IgD-negative memory B cell (primary cell): ENCODE measurements at regions not wholly inside any gene's neighbourhood (a gene's known extent, or its start where the extent isn't known, plus 50 kb on each side); places are given as distances from the start of the nearest gene placed in this dataset.

Experiments used
- H3K27ac Mint-ChIP-seq, 3 donors: one replicate each; pipeline ENCODE4 v1.8.0; 2020 to 2022; ENCODE audit warnings: mild to moderate bottlenecking in 3 of 3, mixed read lengths in 3 of 3, moderate library complexity in 1 of 3
- H3K27me3 Mint-ChIP-seq: one replicate; pipeline ENCODE4 v1.8.0; 2021; ENCODE audit warnings: mixed read lengths
- H3K36me3 Mint-ChIP-seq: one replicate; pipeline ENCODE4 v1.8.0; 2020; ENCODE audit warnings: mild to moderate bottlenecking, mixed read lengths
- H3K4me1 Mint-ChIP-seq, 3 donors: one replicate each; pipeline ENCODE4 v1.8.0; 2020 to 2022; ENCODE audit warnings: mixed read lengths in 3 of 3, mild to moderate bottlenecking in 1 of 3
- H3K4me3 Mint-ChIP-seq, 4 donors: one replicate each; pipeline ENCODE4 v1.8.0; 2020 to 2022; ENCODE audit warnings: mild to moderate bottlenecking in 4 of 4, mixed read lengths in 4 of 4, moderate library complexity in 3 of 4
- H3K9me3 Mint-ChIP-seq, 3 donors: one replicate each; pipeline ENCODE4 v1.8.0; 2020 to 2021; ENCODE audit warnings: mixed read lengths in 3 of 3, mild to moderate bottlenecking in 1 of 3

DNA sequence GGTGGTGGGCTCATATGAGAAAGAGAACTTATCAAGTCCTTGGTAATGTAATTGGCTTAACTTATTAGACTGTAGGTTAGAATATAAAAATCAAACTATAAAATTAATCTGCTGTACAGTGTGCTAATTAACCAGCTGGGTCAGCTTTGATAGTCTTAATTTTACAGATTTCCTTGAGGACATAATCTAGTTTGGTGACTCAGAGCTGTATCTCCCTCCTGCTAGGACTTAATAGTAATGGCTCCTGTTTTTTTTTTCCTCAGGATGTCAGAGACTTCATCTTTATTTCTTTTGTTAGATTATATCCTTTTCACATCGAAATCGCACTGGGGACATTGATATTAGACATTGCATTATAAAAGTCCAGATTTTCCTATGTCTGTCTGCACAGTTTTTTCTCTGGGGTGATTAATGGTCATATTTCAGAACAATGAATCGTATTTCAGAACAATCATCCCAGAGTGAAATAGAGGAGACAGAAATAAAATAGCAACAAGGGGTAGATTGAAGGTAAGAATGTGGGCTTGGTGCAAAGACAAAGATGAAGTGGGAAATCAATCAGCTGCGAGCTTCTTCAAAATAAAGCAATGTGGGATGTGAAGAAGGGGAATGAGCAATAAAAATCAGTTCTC lies 346.4 kb upstream of the RIOK2 start:
- H3K9me3 Mint-ChIP-seq = no peaks in the 10 kb centered on the region
- H3K36me3 Mint-ChIP-seq = no peaks in the 10 kb centered on the region
- H3K4me1 Mint-ChIP-seq = peaks cover 0 to 2% (median 0%) of the 10 kb centered on the region in 3 donors
- no peak overlapping the region for H3K4me3 Mint-ChIP-seq
- H3K27ac Mint-ChIP-seq = no peak overlapping the region
- no peaks in the 10 kb centered on the region for H3K27me3 Mint-ChIP-seq

DNA sequence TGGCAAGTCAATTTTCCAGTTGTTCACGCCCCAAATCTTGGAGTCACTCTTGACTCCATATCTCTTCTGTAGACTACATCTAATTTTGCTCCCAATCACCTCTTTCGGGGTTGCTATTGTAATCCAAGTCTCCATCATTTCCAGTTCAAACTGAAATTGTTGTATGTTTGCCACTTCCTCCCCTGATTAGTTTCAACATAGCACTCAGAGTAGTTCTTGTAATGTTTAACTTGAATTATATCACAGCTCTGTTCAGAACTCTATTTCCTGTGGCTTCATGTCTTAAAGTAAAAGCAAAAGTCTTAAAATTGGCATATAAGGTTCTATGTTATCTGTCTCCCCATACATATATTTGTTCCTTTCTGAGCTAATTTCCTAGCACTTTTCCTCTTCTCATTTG lies 348.5 kb upstream of the RIOK2 start:
- Mint-ChIP-seq H3K9me3 (no peaks in the 10 kb centered on the region), H3K36me3 (no peaks in the 10 kb centered on the region), H3K27ac (no peak overlapping the region), H3K4me3 (no peak overlapping the region), H3K27me3 (no peaks in the 10 kb centered on the region), H3K4me1 (peaks cover 0 to 2% (median 0%) of the 10 kb centered on the region in 3 donors)

DNA sequence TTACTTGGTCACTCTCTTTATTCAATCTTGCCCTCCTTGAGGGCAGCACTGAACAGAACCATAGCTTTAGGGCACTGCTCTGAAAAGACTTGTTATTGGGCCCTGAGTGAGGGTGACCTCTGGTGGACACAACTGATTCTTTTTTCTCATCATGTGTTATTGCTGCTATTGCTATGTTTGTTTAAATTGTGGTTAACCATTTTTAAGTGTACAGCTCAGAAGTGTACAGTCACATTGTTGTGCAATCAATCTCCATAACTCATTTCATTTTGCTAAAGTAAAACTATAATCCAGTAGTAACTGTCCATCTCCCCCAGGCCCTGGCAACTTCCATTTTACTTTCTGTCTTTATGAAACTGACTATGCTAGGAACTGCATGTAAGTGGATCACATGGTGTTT lies 351.1 kb upstream of the RIOK2 start:
- no peak overlapping the region for H3K4me3 Mint-ChIP-seq
- H3K27ac Mint-ChIP-seq = no peak overlapping the region
- H3K36me3 Mint-ChIP-seq = no peaks in the 10 kb centered on the region
- H3K4me1 Mint-ChIP-seq = peaks cover 0 to 2% (median 0%) of the 10 kb centered on the region in 3 donors
- H3K9me3 Mint-ChIP-seq = no peaks in the 10 kb centered on the region
- H3K27me3 Mint-ChIP-seq = no peaks in the 10 kb centered on the region

DNA sequence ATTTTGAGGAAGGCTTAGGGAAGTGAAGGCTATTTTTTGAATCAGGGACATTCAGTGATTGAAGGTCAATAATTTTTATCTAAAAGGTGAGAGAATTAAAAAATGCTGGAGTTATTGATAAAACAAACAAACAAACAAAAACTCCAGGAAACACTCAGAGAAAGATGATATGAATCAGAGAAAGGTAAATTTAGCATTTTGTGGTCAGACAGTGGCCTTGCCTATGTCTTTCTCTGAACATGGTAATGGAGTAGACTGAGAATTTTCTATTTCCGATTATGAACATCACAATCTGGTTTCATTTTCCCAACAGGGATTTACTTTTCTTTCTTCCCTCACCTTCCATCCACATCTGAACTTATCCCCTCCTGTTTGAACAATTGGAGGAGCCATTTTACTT lies 353.6 kb upstream of the RIOK2 start:
- Mint-ChIP-seq H3K4me1 (no peaks in the 10 kb centered on the region), H3K4me3 (no peak overlapping the region), H3K9me3 (no peaks in the 10 kb centered on the region), H3K27me3 (peaks cover 1% of the 10 kb centered on the region), H3K36me3 (no peaks in the 10 kb centered on the region), H3K27ac (no peak overlapping the region)

DNA sequence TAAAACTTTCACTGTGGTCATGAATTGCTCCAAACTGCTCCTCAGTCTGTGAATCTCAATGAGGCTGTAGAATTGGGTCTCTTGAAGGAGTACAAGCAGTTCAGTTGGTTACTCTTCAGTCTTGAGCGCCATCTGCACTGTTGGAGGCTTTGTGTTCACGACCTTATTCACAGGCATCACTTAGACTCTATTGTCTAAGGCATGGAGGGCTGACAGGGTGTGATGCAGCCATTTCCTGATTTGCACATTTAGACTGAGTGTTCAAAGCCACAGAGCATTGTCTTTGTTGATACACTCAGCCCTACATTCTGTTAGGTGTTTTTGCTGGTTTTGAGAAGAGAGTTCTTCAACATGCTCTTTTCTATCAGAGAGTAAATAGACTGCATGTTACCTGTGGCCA lies 355.9 kb upstream of the RIOK2 start:
- Mint-ChIP-seq H3K4me3 (no peak overlapping the region), H3K9me3 (no peaks in the 10 kb centered on the region), H3K27me3 (peaks cover 1% of the 10 kb centered on the region), H3K27ac (no peak overlapping the region), H3K4me1 (no peaks in the 10 kb centered on the region), H3K36me3 (no peaks in the 10 kb centered on the region)

DNA sequence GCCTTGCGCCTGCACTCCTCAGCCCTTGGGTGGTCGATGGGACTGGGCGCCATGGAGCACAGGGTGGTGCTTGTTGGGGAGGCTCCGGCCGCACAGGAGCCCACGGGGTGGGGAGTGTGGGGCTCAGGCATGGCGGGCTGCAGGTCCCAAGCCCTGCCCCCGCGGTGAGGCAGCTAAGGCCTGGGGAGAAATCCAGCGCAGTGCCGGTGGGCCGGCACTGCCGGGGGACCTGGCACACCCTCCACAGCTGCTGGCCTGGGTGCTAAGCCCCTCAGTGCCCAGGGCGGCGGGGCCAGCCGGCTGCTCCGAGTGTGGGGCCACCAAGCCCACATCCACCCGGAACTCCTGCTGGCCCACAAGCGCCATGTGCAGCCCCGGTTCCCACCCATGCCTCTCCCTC lies 358.8 kb upstream of the RIOK2 start:
- Mint-ChIP-seq H3K27me3 (peaks cover 1% of the 10 kb centered on the region), H3K9me3 (no peaks in the 10 kb centered on the region), H3K36me3 (no peaks in the 10 kb centered on the region), H3K4me3 (no peak overlapping the region), H3K27ac (no peak overlapping the region), H3K4me1 (peaks cover 0 to 3% (median 2%) of the 10 kb centered on the region in 3 donors)

DNA sequence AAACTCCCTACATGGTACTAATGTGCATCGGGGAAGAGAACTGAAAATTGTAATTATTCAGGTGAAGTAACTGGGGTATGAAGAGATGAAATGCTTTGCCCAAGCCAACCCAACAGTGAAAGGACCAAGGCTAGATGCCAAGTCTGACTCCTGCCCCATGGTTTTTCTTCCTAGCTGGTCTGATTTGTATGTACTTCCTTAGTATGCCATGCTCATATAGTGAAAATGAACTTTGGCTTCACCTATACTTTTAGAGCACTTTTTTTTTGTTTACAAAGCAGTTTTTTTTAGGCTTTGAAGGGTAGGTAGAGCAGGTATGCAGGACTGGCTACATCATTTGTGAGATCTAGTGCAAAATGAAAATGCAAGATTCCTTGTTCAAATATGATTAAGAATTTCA lies 359.4 kb upstream of the RIOK2 start:
- no peak overlapping the region for H3K27ac Mint-ChIP-seq
- H3K4me3 Mint-ChIP-seq = no peak overlapping the region
- peaks cover 0 to 3% (median 3%) of the 10 kb centered on the region in 3 donors for H3K4me1 Mint-ChIP-seq
- no peaks in the 10 kb centered on the region for H3K36me3 Mint-ChIP-seq
- no peaks in the 10 kb centered on the region for H3K9me3 Mint-ChIP-seq
- H3K27me3 Mint-ChIP-seq = peaks cover 1% of the 10 kb centered on the region

DNA sequence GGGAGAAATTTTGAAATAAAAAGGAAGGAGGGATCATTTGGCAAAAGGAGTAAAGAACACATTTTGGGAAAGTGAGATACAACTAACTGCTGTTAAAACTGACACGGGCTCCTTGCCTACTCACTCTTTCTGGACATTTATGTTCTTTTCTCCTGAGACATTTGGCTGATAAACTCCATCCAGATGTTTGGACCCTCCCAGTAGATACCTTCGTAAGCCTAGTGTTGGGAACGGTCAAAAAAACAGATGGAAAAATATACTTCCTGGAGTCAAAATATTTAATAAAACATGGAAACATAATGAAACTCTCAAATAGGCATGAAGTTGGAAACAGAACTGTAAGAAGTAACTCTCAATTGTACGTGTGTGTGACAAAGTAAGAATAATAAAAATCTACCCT lies 360.1 kb upstream of the RIOK2 start:
- H3K27me3 Mint-ChIP-seq = peaks cover 1% of the 10 kb centered on the region
- H3K36me3 Mint-ChIP-seq = no peaks in the 10 kb centered on the region
- no peaks in the 10 kb centered on the region for H3K9me3 Mint-ChIP-seq
- H3K4me3 Mint-ChIP-seq = no peak overlapping the region
- peaks cover 0 to 7% (median 3%) of the 10 kb centered on the region in 3 donors for H3K4me1 Mint-ChIP-seq
- H3K27ac Mint-ChIP-seq = no peak overlapping the region

DNA sequence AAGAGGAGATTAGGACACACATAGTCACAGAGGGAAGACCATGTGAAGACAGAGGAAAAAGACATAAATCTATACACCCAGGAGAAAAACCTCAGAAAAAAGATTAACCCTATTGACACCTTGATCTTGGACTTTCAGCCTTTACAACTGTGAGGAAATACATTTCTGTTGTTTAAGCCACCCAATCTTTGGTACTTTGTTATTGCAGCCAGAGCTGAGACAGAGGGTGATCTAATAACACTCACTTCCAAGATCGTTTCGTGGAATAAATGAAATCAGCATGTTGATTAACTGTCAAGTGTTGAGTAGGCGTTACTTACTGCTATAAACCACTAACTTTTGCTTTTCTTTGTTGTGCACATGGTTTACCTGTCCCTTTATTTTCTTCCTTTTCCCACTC lies 361.2 kb upstream of the RIOK2 start:
- no peak overlapping the region for H3K27ac Mint-ChIP-seq
- peaks cover 1% of the 10 kb centered on the region for H3K27me3 Mint-ChIP-seq
- H3K36me3 Mint-ChIP-seq = no peaks in the 10 kb centered on the region
- peaks cover 0 to 11% (median 10%) of the 10 kb centered on the region in 3 donors for H3K4me1 Mint-ChIP-seq
- no peak overlapping the region for H3K4me3 Mint-ChIP-seq
- no peaks in the 10 kb centered on the region for H3K9me3 Mint-ChIP-seq

DNA sequence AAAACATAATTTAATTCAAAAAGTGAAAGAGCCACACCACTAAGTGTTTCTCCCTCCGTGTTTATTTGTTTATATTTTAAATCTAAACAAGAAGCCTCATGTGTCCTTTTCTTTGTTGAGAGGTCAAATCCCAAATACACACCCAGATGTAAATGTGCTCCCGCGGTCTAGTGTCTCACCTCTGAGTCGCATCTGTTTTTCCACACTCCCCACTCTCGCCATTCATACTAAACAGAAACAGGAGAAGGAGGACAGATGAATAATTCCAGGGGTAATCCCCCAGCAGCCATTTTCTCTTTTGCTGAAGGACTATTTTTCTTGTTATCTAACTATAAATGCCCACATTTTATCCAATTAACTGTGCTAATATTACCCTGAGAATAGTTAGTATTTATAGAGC lies 361.6 kb upstream of the RIOK2 start:
- no peaks in the 10 kb centered on the region for H3K9me3 Mint-ChIP-seq
- no peak overlapping the region for H3K4me3 Mint-ChIP-seq
- H3K4me1 Mint-ChIP-seq = peaks cover 0 to 11% (median 10%) of the 10 kb centered on the region in 3 donors
- H3K27ac Mint-ChIP-seq = no peak overlapping the region
- no peaks in the 10 kb centered on the region for H3K36me3 Mint-ChIP-seq
- H3K27me3 Mint-ChIP-seq = peaks cover 1% of the 10 kb centered on the region

DNA sequence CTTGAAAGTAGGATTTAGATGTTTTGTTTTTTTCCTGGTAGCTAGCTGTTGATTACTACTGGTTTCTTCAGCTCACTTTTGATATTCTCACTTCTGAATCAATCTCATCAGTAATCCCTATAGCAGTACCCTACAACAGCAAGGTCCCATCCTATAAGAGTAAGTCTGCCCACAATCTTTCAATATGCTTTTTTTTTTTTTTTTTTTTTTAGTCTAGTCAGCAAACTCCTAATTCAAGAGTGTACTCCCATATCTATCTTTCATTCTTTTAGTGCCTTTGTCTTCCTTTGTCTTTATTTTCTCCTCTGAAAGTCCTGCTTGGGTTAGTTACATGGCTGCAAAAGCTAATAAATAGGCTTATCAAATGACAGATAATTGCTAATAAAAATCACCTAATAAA lies 362.4 kb upstream of the RIOK2 start:
- Mint-ChIP-seq H3K27ac (no peak overlapping the region), H3K9me3 (no peaks in the 10 kb centered on the region), H3K27me3 (peaks cover under 1% of the 10 kb centered on the region)

DNA sequence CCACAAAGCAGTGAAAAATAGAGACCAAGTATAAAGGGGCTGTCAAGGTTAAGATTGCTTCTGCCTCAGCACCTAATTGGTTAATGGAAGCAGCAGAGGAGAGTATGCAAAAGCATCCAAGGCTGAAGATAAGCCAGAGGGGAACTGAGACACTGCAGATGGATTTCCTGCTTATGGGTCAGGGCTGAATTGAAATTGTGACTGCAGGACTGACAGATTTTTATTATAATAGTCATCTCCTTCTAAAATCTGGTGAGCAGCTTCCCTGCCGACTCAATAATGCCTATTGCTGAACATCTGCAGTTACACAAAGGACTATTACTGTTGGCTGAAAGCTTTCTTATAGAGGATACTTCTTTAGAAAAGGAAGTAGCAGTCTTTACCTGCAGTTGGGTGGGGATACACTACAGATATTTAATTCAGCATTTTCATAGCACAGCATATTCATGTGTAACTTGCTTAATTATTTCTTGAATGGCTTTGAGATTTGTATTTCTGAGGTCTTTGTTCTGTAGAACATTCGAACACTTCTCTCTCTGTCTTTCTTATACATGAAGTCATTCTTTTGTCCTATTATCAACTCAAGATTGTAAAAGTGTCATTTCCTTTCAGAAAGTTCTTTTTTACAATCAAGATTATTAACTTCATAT lies 363.0 kb upstream of the RIOK2 start:
- Mint-ChIP-seq H3K27me3 (no peaks in the 10 kb centered on the region), H3K27ac (no peak overlapping the region), H3K36me3 (no peaks in the 10 kb centered on the region), H3K9me3 (no peaks in the 10 kb centered on the region), H3K4me3 (no peak overlapping the region), H3K4me1 (peaks cover 0 to 11% (median 10%) of the 10 kb centered on the region in 3 donors)

More for the DNA sequence above, 362.4 kb upstream of the RIOK2 start:
- Mint-ChIP-seq H3K4me3 (no peak overlapping the region), H3K4me1 (peaks cover 0 to 11% (median 10%) of the 10 kb centered on the region in 3 donors), H3K36me3 (no peaks in the 10 kb centered on the region)

DNA sequence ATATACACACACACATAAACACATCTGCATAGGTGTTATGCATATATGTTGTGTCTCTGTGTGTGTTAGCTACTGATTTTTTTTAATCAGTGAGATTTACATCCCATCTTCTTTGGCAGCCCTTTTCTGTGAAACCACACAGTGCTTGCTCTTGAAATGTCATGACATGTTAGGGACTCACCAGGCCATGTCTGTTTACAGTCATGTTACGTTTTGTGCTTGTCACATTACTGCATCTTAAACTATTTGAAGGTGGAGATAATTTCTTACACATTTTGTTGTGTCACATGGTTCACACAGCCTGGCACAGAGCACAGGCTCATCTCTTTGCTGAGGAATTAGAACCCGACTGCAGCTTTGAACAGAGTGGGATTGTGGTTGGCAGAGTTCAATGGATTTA lies 364.4 kb upstream of the RIOK2 start:
- H3K27me3 Mint-ChIP-seq = no peaks in the 10 kb centered on the region
- H3K9me3 Mint-ChIP-seq = no peaks in the 10 kb centered on the region
- no peak overlapping the region for H3K4me3 Mint-ChIP-seq
- peaks cover 0 to 11% (median 10%) of the 10 kb centered on the region in 3 donors for H3K4me1 Mint-ChIP-seq
- no peak overlapping the region for H3K27ac Mint-ChIP-seq
- H3K36me3 Mint-ChIP-seq = no peaks in the 10 kb centered on the region

DNA sequence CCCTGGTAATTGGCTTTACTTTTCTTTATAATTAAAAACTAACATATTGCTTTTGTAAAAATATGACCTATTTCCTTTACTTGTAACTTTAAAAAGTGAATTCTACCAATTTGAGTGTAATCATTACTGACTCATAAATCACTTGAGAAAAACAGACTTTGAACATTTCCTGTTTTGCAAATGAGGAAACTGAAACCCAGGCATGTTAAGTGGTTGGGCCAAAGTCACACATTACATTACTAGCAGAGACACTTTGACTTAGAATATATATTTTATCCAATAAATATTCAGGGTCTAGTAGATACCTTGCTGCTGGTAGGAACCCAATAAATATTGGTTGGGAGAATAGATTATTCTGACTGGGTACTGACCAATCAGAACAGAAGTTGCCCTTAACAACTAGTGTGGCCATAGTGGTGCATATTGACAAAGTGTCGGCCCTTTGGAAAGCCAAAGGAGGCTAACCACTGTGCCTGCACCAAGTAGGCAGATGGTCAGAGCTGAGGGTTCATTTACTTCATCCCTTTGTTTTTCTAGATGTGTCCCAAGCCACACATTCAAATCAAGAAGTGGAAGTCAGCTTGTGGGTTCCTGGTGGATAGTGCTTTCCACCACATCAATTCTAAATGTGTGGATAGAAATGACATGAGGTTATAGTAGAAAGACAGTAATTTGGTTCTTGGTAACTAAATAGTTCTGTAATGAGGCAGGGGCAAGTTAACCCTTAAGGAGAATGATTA lies 365.1 kb upstream of the RIOK2 start:
- Mint-ChIP-seq H3K4me3 (no peak overlapping the region), H3K9me3 (no peaks in the 10 kb centered on the region), H3K36me3 (no peaks in the 10 kb centered on the region), H3K27ac (no peak overlapping the region), H3K4me1 (peaks cover 0 to 11% (median 10%) of the 10 kb centered on the region in 3 donors), H3K27me3 (no peaks in the 10 kb centered on the region)

DNA sequence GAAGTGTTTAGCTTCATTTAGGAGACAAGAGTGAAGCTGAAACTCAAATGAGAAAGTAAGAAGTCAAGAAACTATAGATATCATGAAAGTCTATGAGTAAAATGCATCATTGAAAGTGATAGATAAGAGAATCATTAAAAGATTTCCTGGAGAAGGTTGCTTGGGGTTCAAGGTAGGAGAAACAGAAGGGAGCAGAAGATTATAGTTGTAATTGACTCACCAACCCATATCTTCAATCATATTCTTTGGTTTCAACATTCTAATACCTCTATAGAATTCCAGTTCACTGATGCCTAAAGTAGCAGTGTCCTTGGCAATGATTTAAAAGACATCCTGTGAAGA lies 365.7 kb upstream of the RIOK2 start:
- H3K36me3 Mint-ChIP-seq = no peaks in the 10 kb centered on the region
- no peak overlapping the region for H3K27ac Mint-ChIP-seq
- H3K4me1 Mint-ChIP-seq = peaks cover 0 to 11% (median 10%) of the 10 kb centered on the region in 3 donors
- H3K27me3 Mint-ChIP-seq = no peaks in the 10 kb centered on the region
- H3K4me3 Mint-ChIP-seq = no peak overlapping the region
- H3K9me3 Mint-ChIP-seq = no peaks in the 10 kb centered on the region

DNA sequence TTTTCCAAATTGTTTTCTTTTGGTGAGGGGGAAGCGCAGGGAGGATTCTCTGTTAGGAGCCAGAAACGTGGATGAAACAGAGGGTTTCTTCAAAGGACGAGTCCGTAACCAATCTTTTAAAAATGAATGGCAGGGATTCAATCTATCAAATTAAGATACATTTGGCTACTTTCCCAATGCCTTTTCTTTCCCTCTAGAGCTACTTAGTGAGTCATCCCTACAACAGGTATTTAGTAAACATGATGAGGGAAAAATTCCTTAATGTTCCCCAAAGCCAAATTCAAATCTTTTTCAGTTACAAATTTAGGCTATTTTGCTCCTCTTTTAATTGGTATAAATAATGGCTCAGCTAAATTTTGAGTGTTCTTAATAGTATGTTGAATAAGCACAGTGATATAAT lies 366.4 kb upstream of the RIOK2 start:
- H3K27ac Mint-ChIP-seq = no peak overlapping the region
- H3K9me3 Mint-ChIP-seq = no peaks in the 10 kb centered on the region

More for the DNA sequence above, 366.4 kb upstream of the RIOK2 start:
- Mint-ChIP-seq H3K27me3 (no peaks in the 10 kb centered on the region), H3K4me3 (peak overlapping the region in 2 of 4 donors; percentile 3 to 28), H3K4me1 (peaks cover 0 to 11% (median 10%) of the 10 kb centered on the region in 3 donors), H3K36me3 (no peaks in the 10 kb centered on the region)
